K562 (cell line): ENCODE measurements at regions not wholly inside any gene's neighbourhood (a gene's known extent, or its start where the extent isn't known, plus 50 kb on each side); places are given as distances from the start of the nearest gene placed in this dataset.

ENCODE experiments used
- EGR1 ChIP-seq: fragments of 450-650 bp; conservative IDR thresholded peaks from 2 replicates; pipeline ENCODE4 v1.6.1; 2017; ENCODE audit warnings: mild to moderate bottlenecking
- YBX1 ChIP-seq: fragments of 450-650 bp; IDR thresholded peaks from 2 replicates; pipeline ENCODE4 v1.7.1; 2016; ENCODE audit warnings: mild to moderate bottlenecking

DNA sequence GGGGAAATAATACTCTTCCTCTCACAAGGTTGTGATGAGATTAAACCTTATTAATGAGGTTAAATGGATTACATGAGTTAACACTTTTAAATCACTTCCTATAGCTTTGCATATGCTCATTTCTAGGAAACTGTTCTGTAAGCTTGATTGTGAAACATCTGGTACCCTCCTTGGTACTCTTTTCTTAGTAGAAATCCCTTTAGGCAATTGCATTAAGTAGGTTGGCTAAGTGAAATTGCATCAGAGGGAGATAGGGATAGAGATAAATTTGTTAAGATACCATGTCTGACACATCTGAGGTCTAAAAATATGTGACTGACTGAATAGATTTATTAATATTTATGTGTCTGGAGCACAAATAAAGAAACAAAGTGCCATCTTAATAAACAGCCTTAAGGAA is 275.9 kb upstream of the MAP2 start:
- TF ChIP-seq YBX1 (no peak), EGR1 (no peak)
